IMR-90 (cell line): ENCODE measurements at regions not wholly inside any gene's neighbourhood (a gene's known extent, or its start where the extent isn't known, plus 50 kb on each side); places are given as distances from the start of the nearest gene placed in this dataset.

Source experiments
- CEBPB ChIP-seq: IDR thresholded peaks from 2 replicates; pipeline ENCODE4 v1.6.1; 2012; ENCODE audit warnings: low read depth, low read length, improper control_type of control experiment
- CHD1 ChIP-seq: IDR thresholded peaks from 2 replicates; pipeline ENCODE4 v1.6.1; 2012; ENCODE audit warnings: low read depth, low read length, improper control_type of control experiment
- CTCF ChIP-seq: conservative IDR thresholded peaks from 2 replicates; pipeline ENCODE4 v1.5.1; 2012; ENCODE audit warnings: mild to moderate bottlenecking, low read depth, low read length, improper control_type of control experiment
- ELK1 ChIP-seq: fragments of 150-350 bp; IDR thresholded peaks from 2 replicates; pipeline ENCODE4 v1.6.1; 2016; ENCODE audit warnings: low read depth, mild to moderate bottlenecking, low read length, moderate library complexity, borderline replicate concordance
- FOS ChIP-seq: fragments of 150-350 bp; IDR thresholded peaks from 2 replicates; pipeline ENCODE4 v1.6.1; 2016; ENCODE audit warnings: low read depth, low read length
- MAZ ChIP-seq: IDR thresholded peaks from 2 replicates; pipeline ENCODE4 v1.6.1; 2012; ENCODE audit warnings: low read depth, mild to moderate bottlenecking, low read length, improper control_type of control experiment, moderate library complexity, borderline replicate concordance
- MXI1 ChIP-seq: IDR thresholded peaks from 2 replicates; pipeline ENCODE4 v1.6.1; 2012; ENCODE audit warnings: low read depth, mild to moderate bottlenecking, low read length, moderate library complexity, borderline replicate concordance
- POLR2A ChIP-seq: IDR thresholded peaks from 2 replicates; pipeline ENCODE4 v1.6.1; 2012; ENCODE audit warnings: mild to moderate bottlenecking, low read depth, low read length
- RAD21 ChIP-seq: IDR thresholded peaks from 2 replicates; pipeline ENCODE4 v1.6.1; 2012; ENCODE audit warnings: low read length, improper control_type of control experiment
- RCOR1 ChIP-seq: IDR thresholded peaks from 2 replicates; pipeline ENCODE4 v1.6.1; 2012; ENCODE audit warnings: mild to moderate bottlenecking, low read length, improper control_type of control experiment; ENCODE audit not compliant: insufficient replicate concordance
- RFX5 ChIP-seq: IDR thresholded peaks from 2 replicates; pipeline ENCODE4 v1.8.0; 2012; ENCODE audit warnings: low read depth, mild to moderate bottlenecking, low read length, moderate library complexity
- SMC3 ChIP-seq: fragments of 150-350 bp; IDR thresholded peaks from 2 replicates; pipeline ENCODE4 v1.6.1; 2016; ENCODE audit warnings: low read depth, mild to moderate bottlenecking, antibody characterized with exemption, low read length, moderate library complexity

GRCh38 chr18:59063912-59064311, 75.8 kb upstream of the SEC11C start:
- TF ChIP-seq MXI1 = no peak
- no peak for TF ChIP-seq RCOR1
- no peak for TF ChIP-seq RFX5
- TF ChIP-seq RAD21 = no peak
- no peak for TF ChIP-seq CEBPB
- TF ChIP-seq CTCF = no peak
- no peak for TF ChIP-seq POLR2A
- no peak for TF ChIP-seq SMC3
- no peak for TF ChIP-seq CHD1
- TF ChIP-seq ELK1 = no peak
- TF ChIP-seq MAZ = no peak
- TF ChIP-seq FOS = no peak
